OCI-LY7 (cell line): ENCODE measurements at regions not wholly inside any gene's neighbourhood (a gene's known extent, or its start where the extent isn't known, plus 50 kb on each side); places are given as distances from the start of the nearest gene placed in this dataset.

Experiments
- BruUV-seq: library from RNA; stranded (reverse); fragments of 400-500 nt; replicated peaks from 2 replicates; lab custom pipeline; 2021; lab: Mats Ljungman, UMichigan
- CTCF ChIA-PET: fragments of 300-600 bp; sonication (Branson Sonifier 250); formaldehyde crosslinking; loops from one replicate; lab custom pipeline; 2022; ENCODE audit warnings: antibody characterized with exemption; ENCODE audit not compliant: unreplicated experiment; lab: Charles Lee
- POLR2A ChIA-PET: fragments of 300-600 bp; sonication (Branson Sonifier 250); formaldehyde crosslinking; loops from one replicate; lab custom pipeline; 2022; ENCODE audit warnings: antibody characterized with exemption; lab: Charles Lee
- DNase-seq: peaks from one replicate; pipeline ENCODE4 v3.0.0-alpha.2; 2015; ENCODE audit warnings: low spot score
- H2AFZ ChIP-seq: fragments of 200-600 bp; sonication (generic), shearing (Covaris generic); 2 replicates; pipeline ENCODE4 v1.6.1; 2014; ENCODE audit warnings: mild to moderate bottlenecking, antibody characterized with exemption, low read length, moderate library complexity
- H3K27ac ChIP-seq: fragments of 200-600 bp; sonication (generic); 2 replicates; pipeline ENCODE4 v1.5.1; 2014; ENCODE audit warnings: mixed run types, low read depth, mild to moderate bottlenecking, moderate library complexity, low read length, inconsistent platforms; ENCODE audit not compliant: poor library complexity, severe bottlenecking
- H3K36me3 ChIP-seq: fragments of 200-600 bp; sonication (generic); 2 replicates; pipeline ENCODE4 v1.6.1; 2014; ENCODE audit warnings: mild to moderate bottlenecking, antibody characterized with exemption, low read length, moderate library complexity, mixed read lengths; ENCODE audit not compliant: insufficient read depth
- H3K4me1 ChIP-seq: fragments of 200-600 bp; sonication (generic); 2 replicates; pipeline ENCODE4 v1.5.1; 2014; ENCODE audit warnings: mild to moderate bottlenecking, low read length; ENCODE audit not compliant: insufficient read depth, poor library complexity, severe bottlenecking
- H3K4me2 ChIP-seq: fragments of 200-600 bp; sonication (generic); 2 replicates; pipeline ENCODE4 v1.6.1; 2014; ENCODE audit warnings: mild to moderate bottlenecking, low read length
- H3K4me3 ChIP-seq: fragments of 200-600 bp; sonication (generic); 2 replicates; pipeline ENCODE4 v1.5.1; 2014; ENCODE audit warnings: mild to moderate bottlenecking, low read depth, low read length; ENCODE audit not compliant: poor library complexity, severe bottlenecking
- H3K79me2 ChIP-seq: fragments of 200-600 bp; sonication (generic); 2 replicates; pipeline ENCODE4 v1.6.1; 2016; ENCODE audit warnings: low read depth, mild to moderate bottlenecking, low read length, moderate library complexity, mixed read lengths; ENCODE audit not compliant: insufficient read depth
- H3K9me2 ChIP-seq: fragments of 200-600 bp; sonication (generic); 2 replicates; pipeline ENCODE4 v1.6.1; 2016; ENCODE audit warnings: mild to moderate bottlenecking, low read length, mixed read lengths; ENCODE audit not compliant: insufficient read depth
- H3K9me3 ChIP-seq: fragments of 200-600 bp; sonication (generic); 2 replicates; pipeline ENCODE4 v1.6.1; 2014; ENCODE audit warnings: mild to moderate bottlenecking, mixed run types, low read length, mixed read lengths
- H4K20me1 ChIP-seq: fragments of 200-600 bp; sonication (generic); 2 replicates; pipeline ENCODE4 v1.6.1; 2014; ENCODE audit warnings: mild to moderate bottlenecking, antibody characterized with exemption, low read length, moderate library complexity, mixed read lengths; ENCODE audit not compliant: insufficient read depth
- EZH2phosphoT487 ChIP-seq: fragments of 200-600 bp; sonication (generic); IDR thresholded peaks from 2 replicates; pipeline ENCODE4 v1.6.1; 2018; ENCODE audit warnings: low read depth, borderline replicate concordance, mild to moderate bottlenecking, mixed run types, antibody characterized with exemption, low read length, moderate library complexity, mixed read lengths
- intact Hi-C: fragments of 100-400 bp; cut with micrococcal nuclease; formaldehyde crosslinking; loops from one replicate; pipeline ENCODE4 v1.10.0; 2022; ENCODE audit not compliant: unreplicated experiment
- TF ChIP-seq, protein P1 (sequence below): fragments of 200-600 bp; sonication (generic); conservative IDR thresholded peaks from 2 replicates; pipeline ENCODE4 v1.5.1; 2014; ENCODE audit warnings: mild to moderate bottlenecking, antibody characterized with exemption, low read length, moderate library complexity, mixed read lengths

DNA sequence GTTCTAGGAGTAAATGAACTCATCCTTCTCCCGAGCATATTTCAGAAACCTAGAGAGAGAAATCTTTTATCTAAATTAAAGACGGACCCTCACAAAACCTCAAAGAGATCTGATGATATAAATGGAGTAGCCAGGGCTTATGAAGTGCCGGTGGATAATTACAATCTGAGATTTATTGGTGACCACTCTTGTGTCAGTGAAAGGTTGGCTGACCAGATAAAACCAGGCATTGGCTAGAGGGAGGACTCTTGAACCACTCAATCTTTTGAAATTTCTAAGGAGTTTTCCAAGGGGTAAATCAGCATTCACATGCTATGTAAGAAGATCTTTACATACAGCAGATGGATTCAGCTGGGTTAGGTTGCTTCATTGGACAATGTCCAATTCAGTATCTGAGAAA lies 227.3 kb upstream of the MMADHC start:
- no peak overlapping the region for H3K27ac ChIP-seq
- intact Hi-C loops = no loop called here
- no peaks in the 10 kb centered on the region for H4K20me1 ChIP-seq
- no peak overlapping the region for H2AFZ ChIP-seq
- H3K4me1 ChIP-seq = no peaks in the 10 kb centered on the region
- no peak for TF ChIP-seq EZH2phosphoT487
- TF ChIP-seq, protein P1, sequence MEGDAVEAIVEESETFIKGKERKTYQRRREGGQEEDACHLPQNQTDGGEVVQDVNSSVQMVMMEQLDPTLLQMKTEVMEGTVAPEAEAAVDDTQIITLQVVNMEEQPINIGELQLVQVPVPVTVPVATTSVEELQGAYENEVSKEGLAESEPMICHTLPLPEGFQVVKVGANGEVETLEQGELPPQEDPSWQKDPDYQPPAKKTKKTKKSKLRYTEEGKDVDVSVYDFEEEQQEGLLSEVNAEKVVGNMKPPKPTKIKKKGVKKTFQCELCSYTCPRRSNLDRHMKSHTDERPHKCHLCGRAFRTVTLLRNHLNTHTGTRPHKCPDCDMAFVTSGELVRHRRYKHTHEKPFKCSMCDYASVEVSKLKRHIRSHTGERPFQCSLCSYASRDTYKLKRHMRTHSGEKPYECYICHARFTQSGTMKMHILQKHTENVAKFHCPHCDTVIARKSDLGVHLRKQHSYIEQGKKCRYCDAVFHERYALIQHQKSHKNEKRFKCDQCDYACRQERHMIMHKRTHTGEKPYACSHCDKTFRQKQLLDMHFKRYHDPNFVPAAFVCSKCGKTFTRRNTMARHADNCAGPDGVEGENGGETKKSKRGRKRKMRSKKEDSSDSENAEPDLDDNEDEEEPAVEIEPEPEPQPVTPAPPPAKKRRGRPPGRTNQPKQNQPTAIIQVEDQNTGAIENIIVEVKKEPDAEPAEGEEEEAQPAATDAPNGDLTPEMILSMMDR = no peak
- ChIA-PET POLR2A (no interaction called here), CTCF (no interaction called here)
- H3K9me2 ChIP-seq = no peaks in the 10 kb centered on the region
- no peaks in the 10 kb centered on the region for H3K36me3 ChIP-seq
- no peak for DNase-seq
- no peak overlapping the region for H3K4me2 ChIP-seq
- no peaks in the 10 kb centered on the region for H3K79me2 ChIP-seq
- H3K9me3 ChIP-seq = no peaks in the 10 kb centered on the region
- no TSS peak for BruUV-seq
- H3K4me3 ChIP-seq = no peak overlapping the region

DNA sequence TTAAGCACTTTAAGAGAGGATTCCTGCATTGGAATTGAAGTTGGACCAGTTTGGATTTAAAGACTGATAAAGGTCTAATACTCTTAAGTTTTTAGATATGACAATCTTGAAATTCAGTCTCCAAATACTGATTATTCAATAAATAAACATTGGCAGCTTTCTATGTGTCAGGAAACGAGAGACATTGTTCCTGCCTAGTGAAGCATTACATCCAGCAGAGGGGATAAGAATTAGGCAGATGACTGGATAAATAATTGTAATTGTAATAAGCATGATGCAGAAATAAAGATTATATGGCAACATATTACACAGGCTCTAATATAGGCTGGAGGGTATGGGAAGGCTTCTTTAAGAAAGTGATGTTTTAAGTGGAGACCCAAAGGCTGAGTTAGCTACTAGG lies 226.5 kb upstream of the MMADHC start:
- Histone ChIP-seq H4K20me1 (no peaks in the 10 kb centered on the region), H3K9me2 (no peaks in the 10 kb centered on the region), H3K4me1 (no peaks in the 10 kb centered on the region), H3K9me3 (no peaks in the 10 kb centered on the region), H3K27ac (no peak overlapping the region), H3K4me3 (no peak overlapping the region), H3K79me2 (no peaks in the 10 kb centered on the region), H3K36me3 (no peaks in the 10 kb centered on the region), H3K4me2 (no peak overlapping the region), H2AFZ (no peak overlapping the region)
- intact Hi-C loops = no loop called here
- ChIA-PET CTCF (no interaction called here), POLR2A (no interaction called here)
- no TSS peak for BruUV-seq
- TF ChIP-seq, protein P1 = no peak
- TF ChIP-seq EZH2phosphoT487 = no peak
- no peak for DNase-seq

DNA sequence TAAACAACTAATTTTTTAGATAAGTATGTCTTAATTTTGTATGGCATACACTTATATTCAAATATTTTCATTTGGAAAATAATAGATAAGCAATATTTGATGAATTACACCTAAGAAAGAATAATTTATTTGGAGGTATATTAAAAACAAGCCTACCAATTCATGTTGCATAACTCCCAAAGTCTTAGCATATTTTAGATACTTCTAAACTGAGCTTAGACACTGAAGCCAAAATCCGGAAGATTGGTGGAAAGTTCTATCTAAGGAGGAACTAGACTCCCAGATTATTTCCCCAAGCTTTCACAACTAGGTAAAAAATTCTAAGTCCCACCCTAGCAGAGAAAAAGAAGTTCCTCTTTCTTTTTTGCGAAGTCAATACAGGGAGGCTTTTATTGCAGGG lies 221.0 kb upstream of the MMADHC start:
- Histone ChIP-seq H3K4me3 (no peak overlapping the region), H3K4me2 (no peak overlapping the region), H2AFZ (no peak overlapping the region), H3K4me1 (no peaks in the 10 kb centered on the region), H3K27ac (no peak overlapping the region), H4K20me1 (no peaks in the 10 kb centered on the region), H3K79me2 (no peaks in the 10 kb centered on the region), H3K9me3 (no peaks in the 10 kb centered on the region), H3K36me3 (no peaks in the 10 kb centered on the region), H3K9me2 (no peaks in the 10 kb centered on the region)
- CTCF ChIA-PET = no interaction called here
- no TSS peak for BruUV-seq
- intact Hi-C loops = no loop called here
- POLR2A ChIA-PET = interaction anchor here (0.7 kb wide), 1 partner anchor 438 kb away, joined by 3 read pairs; no protein-coding TSS in a partner anchor
- TF ChIP-seq, protein P1 = no peak
- TF ChIP-seq EZH2phosphoT487 = no peak
- DNase-seq = no peak
